Naive thymus-derived CD8-positive, alpha-beta T cell (primary cell): ENCODE measurements at regions not wholly inside any gene's neighbourhood (a gene's known extent, or its start where the extent isn't known, plus 50 kb on each side); places are given as distances from the start of the nearest gene placed in this dataset.

ENCODE experiments used
- ATAC-seq, 2 donors: fragments of 150-1000 bp; cut with Tn5 transposase in 1 of 2; sonication (Bioruptor Pico), chemical (Tn5 transposase) in 1 of 2; 1 replicate in 1 of 2; 2 replicates in 1 of 2; pipeline ENCODE4 v1.10.0; 2021; ENCODE audit warnings: mild to moderate bottlenecking in 2 of 2, moderate library complexity in 2 of 2
- POLR2A ChIA-PET: fragments of 350-600 bp; sonication (Branson Sonifier 250); formaldehyde crosslinking; loops from one replicate; lab custom pipeline; 2021; ENCODE audit warnings: antibody characterized with exemption; lab: Charles Lee
- DNase-seq, 10 donors: peaks; one replicate each; pipeline versions ENCODE4 v3.0.0 to v3.0.0-alpha.2; 2020 to 2022
- H3K27ac Mint-ChIP-seq, 10 donors: one replicate each; pipeline ENCODE4 v1.8.0; 2020 to 2022; ENCODE audit warnings: mild to moderate bottlenecking in 10 of 10, mixed read lengths in 10 of 10, moderate library complexity in 4 of 10, inconsistent platforms in 1 of 10
- H3K27me3 Mint-ChIP-seq, 5 donors: one replicate each; pipeline ENCODE4 v1.8.0; 2021 to 2022; ENCODE audit warnings: mixed read lengths in 5 of 5
- H3K36me3 Mint-ChIP-seq, 3 donors: one replicate each; pipeline ENCODE4 v1.8.0; 2020 to 2022; ENCODE audit warnings: mixed read lengths in 3 of 3, mild to moderate bottlenecking in 2 of 3, inconsistent platforms in 1 of 3
- H3K4me1 Mint-ChIP-seq, 4 donors: one replicate each; pipeline ENCODE4 v1.8.0; 2021 to 2022; ENCODE audit warnings: mixed read lengths in 4 of 4
- H3K4me3 Mint-ChIP-seq, 10 donors: one replicate each; pipeline ENCODE4 v1.8.0; 2020 to 2022; ENCODE audit warnings: mild to moderate bottlenecking in 10 of 10, mixed read lengths in 10 of 10, moderate library complexity in 6 of 10, inconsistent platforms in 1 of 10
- H3K9me3 Mint-ChIP-seq, 9 donors: one replicate each; pipeline ENCODE4 v1.8.0; 2020 to 2022; ENCODE audit warnings: mixed read lengths in 9 of 9, mild to moderate bottlenecking in 3 of 9, inconsistent platforms in 1 of 9, moderate library complexity in 1 of 9

DNA sequence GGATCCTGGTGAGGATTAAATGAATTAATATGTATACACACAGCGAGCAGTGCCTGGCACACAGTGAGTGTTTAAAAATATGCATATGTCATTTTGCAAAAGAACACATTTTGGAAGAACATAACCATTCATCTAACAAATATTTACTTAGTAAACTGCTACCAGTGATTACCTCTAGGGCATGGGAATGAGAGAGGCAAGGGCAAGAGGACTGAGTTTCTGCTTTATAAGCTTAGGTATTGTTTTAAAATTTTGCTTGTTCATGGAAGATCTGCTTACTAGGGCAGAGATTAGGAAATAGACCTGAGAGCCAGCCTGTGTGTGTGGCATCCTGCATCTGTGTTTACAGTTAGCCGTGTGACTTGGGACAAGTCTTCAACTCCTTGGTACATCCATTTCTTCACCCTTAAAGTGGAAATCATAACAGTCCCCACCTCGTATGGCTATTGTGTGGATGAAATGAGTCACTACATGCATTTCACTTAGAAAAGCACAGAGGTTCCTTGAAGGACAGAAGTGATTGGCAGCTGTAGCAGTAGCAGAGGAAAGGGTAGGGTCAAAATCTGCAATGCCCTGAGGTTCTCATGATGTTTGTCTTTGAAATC, 198.5 kb upstream of the FMN2 start:
- Mint-ChIP-seq H3K9me3 (no peaks in the 10 kb centered on the region), H3K4me3 (no peak overlapping the region), H3K27me3 (peaks cover 0 to 10% (median 1%) of the 10 kb centered on the region in 5 donors), H3K27ac (no peak overlapping the region), H3K36me3 (no peaks in the 10 kb centered on the region), H3K4me1 (peaks cover 0 to 5% (median 3%) of the 10 kb centered on the region in 4 donors)
- DNase-seq (no peak), ATAC-seq (no peak)
- POLR2A ChIA-PET: no interaction called here

DNA sequence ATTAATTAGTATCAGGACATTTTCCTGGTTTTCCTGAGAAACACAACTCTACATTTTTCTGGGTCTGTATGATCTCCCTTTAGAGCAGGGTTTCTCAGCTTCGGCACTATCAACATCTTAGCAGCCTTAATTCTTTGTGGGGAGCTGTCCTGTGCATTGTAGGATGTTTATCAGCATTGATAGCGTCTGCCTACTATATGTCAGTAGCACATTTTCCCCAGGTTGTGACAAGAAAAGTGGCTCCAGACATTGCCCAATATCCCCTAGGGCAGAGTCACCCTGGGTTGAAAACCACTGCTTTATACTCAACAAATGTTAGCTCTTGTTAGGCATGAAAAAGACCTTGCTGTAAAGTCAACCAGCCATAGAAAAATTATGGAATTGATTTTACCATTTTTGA, 195.1 kb upstream of the FMN2 start:
- H3K27ac Mint-ChIP-seq: no peak overlapping the region
- no peak overlapping the region for H3K4me3 Mint-ChIP-seq
- no peaks in the 10 kb centered on the region for H3K36me3 Mint-ChIP-seq
- POLR2A ChIA-PET: no interaction called here
- ATAC-seq (no peak), DNase-seq (no peak)
- H3K27me3 Mint-ChIP-seq: peaks cover 0 to 10% (median 1%) of the 10 kb centered on the region in 5 donors
- H3K4me1 Mint-ChIP-seq: peaks cover 0 to 5% (median 3%) of the 10 kb centered on the region in 4 donors
- no peaks in the 10 kb centered on the region for H3K9me3 Mint-ChIP-seq

DNA sequence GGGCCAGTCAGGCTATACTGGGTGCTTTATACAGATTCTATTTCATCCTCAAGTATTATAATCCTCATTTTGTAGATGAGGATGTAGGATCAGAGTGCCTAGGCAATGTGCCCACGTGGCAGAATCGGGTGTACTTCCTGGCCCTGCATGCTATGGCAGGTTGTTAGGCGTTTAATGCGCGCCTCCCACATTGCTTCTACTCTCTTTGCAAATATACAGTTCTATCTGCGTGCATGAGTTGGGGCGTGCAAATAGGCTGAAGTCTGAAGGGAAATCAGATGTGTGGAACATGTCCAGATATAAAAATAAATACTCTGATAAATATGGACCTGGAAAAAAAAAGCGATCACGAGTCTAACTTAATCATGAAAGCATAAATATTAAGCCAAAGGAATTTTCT, 194.7 kb upstream of the FMN2 start:
- Mint-ChIP-seq H3K27ac (no peak overlapping the region), H3K4me1 (peaks cover 0 to 5% (median 3%) of the 10 kb centered on the region in 4 donors), H3K36me3 (no peaks in the 10 kb centered on the region), H3K9me3 (no peaks in the 10 kb centered on the region), H3K4me3 (no peak overlapping the region), H3K27me3 (peaks cover 0 to 10% (median 1%) of the 10 kb centered on the region in 5 donors)
- no peak for ATAC-seq
- POLR2A ChIA-PET: no interaction called here
- no peak for DNase-seq

DNA sequence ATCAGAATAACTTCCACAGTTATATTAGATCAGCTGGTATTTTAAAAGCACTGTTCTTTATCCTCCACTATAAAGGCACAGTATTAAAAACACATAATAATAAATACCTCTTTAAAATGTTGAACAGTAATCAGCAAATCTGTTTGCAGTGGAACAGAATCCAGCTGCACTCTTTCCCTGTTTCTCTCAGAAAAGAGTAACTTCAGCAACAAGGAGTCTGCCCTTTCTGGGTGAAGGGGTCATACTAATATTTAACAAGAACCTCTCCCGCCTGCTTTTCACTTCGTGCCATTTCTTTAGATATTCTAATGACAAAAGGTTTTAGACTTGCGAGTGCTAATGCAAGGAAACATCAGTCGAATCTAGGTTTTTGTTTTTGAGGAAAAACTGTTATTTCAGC, 194.2 kb upstream of the FMN2 start:
- peaks cover 0 to 5% (median 3%) of the 10 kb centered on the region in 4 donors for H3K4me1 Mint-ChIP-seq
- H3K27ac Mint-ChIP-seq: no peak overlapping the region
- no peak for ATAC-seq
- no peaks in the 10 kb centered on the region for H3K36me3 Mint-ChIP-seq
- POLR2A ChIA-PET: no interaction called here
- DNase-seq: no peak
- H3K9me3 Mint-ChIP-seq: no peaks in the 10 kb centered on the region
- no peak overlapping the region for H3K4me3 Mint-ChIP-seq
- peaks cover 0 to 10% (median 1%) of the 10 kb centered on the region in 5 donors for H3K27me3 Mint-ChIP-seq

DNA sequence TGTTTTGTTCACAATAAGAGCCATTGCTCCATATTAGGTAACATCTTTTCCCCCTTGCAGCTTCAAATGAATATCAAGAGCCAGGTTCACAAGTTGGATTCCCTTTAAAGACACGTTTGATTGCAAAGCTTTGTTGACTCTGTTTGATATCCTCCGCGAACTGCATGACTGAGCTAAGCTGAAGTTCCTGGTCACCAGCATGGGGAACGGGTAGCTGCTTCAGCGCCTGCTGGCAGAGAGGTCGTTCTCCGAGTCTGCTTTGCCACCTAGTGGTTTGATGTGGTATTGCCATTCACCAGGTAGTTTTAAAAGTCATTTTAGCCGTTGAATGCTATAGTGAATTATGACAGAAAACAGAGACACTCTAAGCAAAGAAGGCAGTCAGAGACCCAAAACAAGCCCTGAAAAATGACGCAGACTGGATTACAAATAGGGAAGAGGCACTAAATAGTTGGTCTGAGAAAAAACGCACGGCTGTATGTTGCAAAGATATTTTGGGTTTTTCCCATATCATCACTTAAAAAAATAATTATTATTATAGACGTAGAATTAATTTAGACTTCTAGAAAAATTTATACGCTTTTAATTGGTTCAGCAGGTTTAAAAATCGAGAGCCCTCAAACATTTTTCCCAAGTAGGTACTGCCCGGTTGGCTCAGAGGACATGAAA, 193.5 kb upstream of the FMN2 start:
- peak; percentile 93 to 94 for ATAC-seq
- no peak overlapping the region for H3K27ac Mint-ChIP-seq
- POLR2A ChIA-PET: no interaction called here
- no peaks in the 10 kb centered on the region for H3K9me3 Mint-ChIP-seq
- H3K27me3 Mint-ChIP-seq: peaks cover 0 to 10% (median 1%) of the 10 kb centered on the region in 5 donors
- peak overlapping the region in 4 of 10 donors; percentile 23 to 53 (median 32) for H3K4me3 Mint-ChIP-seq
- DNase-seq: peak; percentile 40 to 85 (median 71)
- no peaks in the 10 kb centered on the region for H3K36me3 Mint-ChIP-seq
- H3K4me1 Mint-ChIP-seq: peaks cover 0 to 5% (median 3%) of the 10 kb centered on the region in 4 donors

DNA sequence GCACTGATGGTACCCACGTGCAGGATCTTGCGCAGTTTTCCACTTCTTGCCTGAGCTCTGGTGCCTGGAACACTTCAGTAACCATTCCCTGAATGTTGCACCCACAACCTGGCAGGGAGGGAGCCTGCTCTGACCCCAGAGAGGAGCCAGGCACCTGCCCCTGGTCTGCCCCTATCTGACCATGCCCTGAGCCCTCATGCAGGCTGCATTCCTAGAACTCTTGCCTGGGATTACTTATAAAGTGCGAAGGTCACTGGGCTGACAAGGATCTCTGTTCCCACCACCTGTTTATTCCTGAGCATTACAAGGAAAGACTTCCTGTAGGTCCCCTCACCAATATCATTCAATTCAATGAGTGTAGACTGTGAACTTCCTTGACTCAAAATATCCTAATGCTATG, 191.9 kb upstream of the FMN2 start:
- ATAC-seq: no peak
- no peaks in the 10 kb centered on the region for H3K9me3 Mint-ChIP-seq
- no peak for DNase-seq

DNA sequence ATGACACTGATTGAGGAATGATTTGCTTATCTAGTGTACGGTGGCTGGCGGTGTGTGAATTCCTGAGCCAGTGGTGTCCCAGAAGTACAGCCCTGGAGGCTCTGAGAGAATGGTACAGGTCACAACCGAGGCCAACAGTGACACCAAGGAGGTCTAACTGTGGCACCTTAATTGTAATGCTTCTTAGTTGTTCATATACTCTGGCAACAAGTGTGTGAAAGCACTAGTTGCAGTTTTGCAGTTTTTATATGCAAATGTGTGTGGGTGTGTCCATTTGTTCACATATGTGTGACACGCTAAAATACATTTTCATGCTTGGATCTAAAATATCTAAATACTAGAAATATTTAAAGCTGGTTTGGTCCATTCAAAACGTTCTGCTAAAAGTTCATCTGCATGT, 185.3 kb upstream of the FMN2 start:
- ATAC-seq (no peak), DNase-seq (no peak)
- no peak overlapping the region for H3K4me3 Mint-ChIP-seq
- no peaks in the 10 kb centered on the region for H3K27me3 Mint-ChIP-seq
- POLR2A ChIA-PET: no interaction called here
- H3K4me1 Mint-ChIP-seq: no peaks in the 10 kb centered on the region
- no peak overlapping the region for H3K27ac Mint-ChIP-seq
- no peaks in the 10 kb centered on the region for H3K9me3 Mint-ChIP-seq
- H3K36me3 Mint-ChIP-seq: peaks cover 0 to 2% (median 0%) of the 10 kb centered on the region in 3 donors

More for the DNA sequence above, 191.9 kb upstream of the FMN2 start:
- Mint-ChIP-seq H3K27me3 (peaks cover 0 to 6% (median 0%) of the 10 kb centered on the region in 5 donors), H3K27ac (no peak overlapping the region), H3K36me3 (no peaks in the 10 kb centered on the region), H3K4me3 (no peak overlapping the region), H3K4me1 (peaks cover 0 to 5% (median 3%) of the 10 kb centered on the region in 4 donors)
- POLR2A ChIA-PET: no interaction called here

DNA sequence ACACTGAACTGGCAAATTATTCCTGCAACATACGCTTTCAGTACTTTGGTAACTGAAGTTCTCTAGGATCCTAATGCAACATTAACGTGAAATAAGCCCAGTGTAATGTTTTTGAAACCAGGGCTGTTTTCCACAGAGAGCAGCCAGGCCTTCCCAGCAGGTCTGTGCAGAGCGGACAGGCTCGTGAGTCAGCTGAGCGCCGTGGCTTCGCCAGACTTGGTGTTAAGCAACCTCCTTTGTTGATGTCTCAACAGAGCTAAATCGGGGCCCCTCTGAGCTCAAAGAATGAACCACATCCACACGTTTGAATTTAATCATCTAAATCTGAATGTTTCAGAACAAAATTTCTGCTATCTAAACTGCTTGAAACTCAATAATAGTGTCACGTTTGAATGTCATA, 181.8 kb upstream of the FMN2 start:
- Mint-ChIP-seq H3K4me1 (no peaks in the 10 kb centered on the region), H3K27me3 (peaks cover 0 to 6% (median 1%) of the 10 kb centered on the region in 5 donors), H3K9me3 (no peaks in the 10 kb centered on the region), H3K36me3 (peaks cover 0 to 2% (median 0%) of the 10 kb centered on the region in 3 donors), H3K27ac (no peak overlapping the region), H3K4me3 (no peak overlapping the region)
- POLR2A ChIA-PET: no interaction called here
- ATAC-seq (no peak), DNase-seq (no peak)

DNA sequence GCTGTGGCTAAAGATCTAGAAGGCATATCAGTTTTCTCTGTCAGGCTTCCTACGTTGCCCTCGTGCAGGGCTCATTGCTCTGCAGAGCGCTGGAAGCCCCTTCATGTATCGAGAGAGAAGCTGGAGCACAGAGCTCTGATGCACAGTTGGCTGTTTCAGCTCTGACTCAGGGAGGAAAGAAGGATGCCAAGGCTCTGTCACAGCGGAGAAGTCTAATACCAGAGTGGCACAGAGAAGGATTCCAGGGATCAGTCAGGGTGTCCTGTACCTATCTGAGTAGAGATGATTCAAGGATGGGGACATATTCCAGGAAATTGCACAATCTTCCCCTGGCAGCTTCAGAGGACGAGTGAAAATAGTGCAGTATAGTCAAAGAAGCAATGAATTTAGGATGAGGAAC, 179.2 kb upstream of the FMN2 start:
- no peak for DNase-seq
- POLR2A ChIA-PET: no interaction called here
- peaks cover 0 to 2% (median 0%) of the 10 kb centered on the region in 3 donors for H3K36me3 Mint-ChIP-seq
- no peak for ATAC-seq
- peaks cover 0 to 12% (median 2%) of the 10 kb centered on the region in 5 donors for H3K27me3 Mint-ChIP-seq
- H3K9me3 Mint-ChIP-seq: no peaks in the 10 kb centered on the region
- H3K4me3 Mint-ChIP-seq: no peak overlapping the region
- H3K4me1 Mint-ChIP-seq: no peaks in the 10 kb centered on the region
- H3K27ac Mint-ChIP-seq: peak overlapping the region in 1 of 10 donors; percentile 1

DNA sequence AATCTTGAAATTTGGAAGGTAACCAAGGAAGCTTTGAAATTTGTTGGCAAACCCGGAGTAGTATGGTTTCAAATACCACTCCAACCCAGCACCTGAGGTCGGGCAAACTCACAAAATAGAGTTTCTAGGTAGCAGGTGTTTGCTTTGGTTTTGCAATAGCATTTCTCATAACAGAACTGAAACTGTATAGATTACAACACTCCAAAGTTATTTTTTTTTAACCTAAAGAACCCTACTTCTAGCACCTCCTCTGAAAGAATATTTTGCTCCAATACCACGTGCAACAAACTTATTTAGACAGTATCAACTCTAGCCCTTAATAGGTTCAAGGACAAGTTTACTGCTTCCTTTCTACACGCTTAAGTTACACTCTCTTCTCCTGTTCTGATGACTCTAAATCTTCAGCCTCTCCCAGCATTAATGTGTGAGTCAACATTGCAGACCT, 178.5 kb upstream of the FMN2 start:
- Mint-ChIP-seq H3K27ac (no peak overlapping the region), H3K9me3 (no peaks in the 10 kb centered on the region), H3K4me1 (no peaks in the 10 kb centered on the region), H3K27me3 (peaks cover 0 to 12% (median 3%) of the 10 kb centered on the region in 5 donors), H3K36me3 (no peaks in the 10 kb centered on the region), H3K4me3 (no peak overlapping the region)
- ATAC-seq (no peak), DNase-seq (no peak)
- POLR2A ChIA-PET: no interaction called here

DNA sequence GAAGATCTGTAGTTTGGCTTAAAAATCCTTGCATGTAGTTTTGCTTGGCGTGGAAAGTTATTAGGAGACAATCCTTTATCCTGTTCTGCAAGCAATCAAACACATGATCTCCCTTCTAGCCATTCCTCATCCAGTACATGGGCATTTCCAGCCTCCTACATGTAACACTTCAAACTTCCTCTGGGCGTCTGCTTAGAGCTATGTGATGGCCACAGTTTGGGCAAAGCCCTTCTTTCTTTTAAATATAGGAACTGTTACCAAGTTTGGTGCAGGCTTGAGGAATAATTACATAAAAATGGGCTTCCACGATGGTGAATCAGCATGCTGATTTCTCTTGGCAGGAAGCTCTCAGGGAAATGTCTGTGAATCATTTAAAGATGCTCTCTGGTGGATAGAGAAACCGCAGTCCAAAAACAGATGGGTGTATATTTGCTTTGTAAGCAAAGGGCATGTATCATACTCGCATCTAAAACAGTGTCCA, 176.9 kb upstream of the FMN2 start:
- DNase-seq (no peak), ATAC-seq (no peak)
- Mint-ChIP-seq H3K36me3 (no peaks in the 10 kb centered on the region), H3K27me3 (peaks cover 0 to 17% (median 3%) of the 10 kb centered on the region in 5 donors), H3K27ac (no peak overlapping the region), H3K9me3 (no peaks in the 10 kb centered on the region), H3K4me3 (no peak overlapping the region), H3K4me1 (no peaks in the 10 kb centered on the region)
- POLR2A ChIA-PET: no interaction called here

DNA sequence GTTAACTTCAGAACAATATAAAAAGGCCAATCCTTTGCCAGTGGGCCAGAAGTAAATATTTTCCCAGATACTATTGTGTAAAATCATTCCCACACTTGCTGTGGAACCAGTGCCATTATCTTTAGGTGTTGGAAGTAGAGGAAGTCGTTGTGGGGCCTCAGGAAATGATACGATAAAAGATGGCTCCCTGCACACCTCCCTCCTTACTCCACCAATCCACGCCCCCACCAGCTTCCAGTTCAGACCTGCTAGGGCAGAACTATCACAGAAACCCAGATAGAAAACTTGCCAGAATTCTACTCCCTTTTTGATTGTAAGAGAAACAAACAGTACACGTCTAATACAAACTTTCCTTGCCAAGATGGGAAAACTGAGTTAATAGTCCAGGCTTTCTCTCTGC, 173.0 kb upstream of the FMN2 start:
- DNase-seq (no peak), ATAC-seq (no peak)
- peaks cover 0 to 3% (median 0%) of the 10 kb centered on the region in 9 donors for H3K9me3 Mint-ChIP-seq
- H3K4me3 Mint-ChIP-seq: no peak overlapping the region
- H3K27me3 Mint-ChIP-seq: peaks cover 0 to 23% (median 6%) of the 10 kb centered on the region in 5 donors
- H3K27ac Mint-ChIP-seq: no peak overlapping the region
- POLR2A ChIA-PET: no interaction called here
- H3K36me3 Mint-ChIP-seq: no peaks in the 10 kb centered on the region
- no peaks in the 10 kb centered on the region for H3K4me1 Mint-ChIP-seq

DNA sequence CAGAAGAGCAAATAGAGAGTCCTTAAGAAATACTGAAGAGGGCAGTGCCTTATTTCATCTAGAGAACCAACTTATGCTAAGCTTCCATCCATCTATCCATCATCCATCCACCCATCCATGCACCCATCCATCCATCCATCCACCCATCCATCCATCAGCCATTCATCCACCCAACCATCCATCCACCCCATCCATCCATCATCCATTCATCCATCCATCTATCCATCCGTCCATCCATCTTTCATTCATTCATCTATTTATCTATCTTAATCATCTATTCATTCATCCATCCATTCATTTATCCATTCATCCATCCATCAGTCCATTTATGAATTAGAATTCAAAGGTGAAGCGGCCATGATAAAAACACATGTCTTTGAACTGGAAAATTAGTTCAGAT, 171.5 kb upstream of the FMN2 start:
- POLR2A ChIA-PET: no interaction called here
- Mint-ChIP-seq H3K27me3 (peaks cover 0 to 23% (median 6%) of the 10 kb centered on the region in 5 donors), H3K4me1 (no peaks in the 10 kb centered on the region), H3K9me3 (peaks cover 0 to 3% (median 0%) of the 10 kb centered on the region in 9 donors), H3K4me3 (no peak overlapping the region), H3K36me3 (no peaks in the 10 kb centered on the region), H3K27ac (no peak overlapping the region)
- DNase-seq: no peak
- no peak for ATAC-seq
